SK-N-SH (cell line): ENCODE measurements at regions not wholly inside any gene's neighbourhood (a gene's known extent, or its start where the extent isn't known, plus 50 kb on each side); places are given as distances from the start of the nearest gene placed in this dataset.

Source experiments
- CHD2 ChIP-seq: fragments of 150-350 bp; IDR thresholded peaks from 2 replicates; pipeline ENCODE4 v1.6.1; 2018; ENCODE audit warnings: low read length; ENCODE audit not compliant: partially characterized antibody
- EP300 ChIP-seq, 2 experiments: IDR thresholded peaks; 2 replicates each; pipeline versions ENCODE4 v1.4.0 to v1.6.1; 2012; ENCODE audit warnings: borderline replicate concordance in 1 of 2, low read depth in 1 of 2, low read length in 1 of 2
- FOXJ3 ChIP-seq: sonication (generic); formaldehyde crosslinking; IDR thresholded peaks from 2 replicates; pipeline ENCODE4 v1.5.1; 2020; ENCODE audit warnings: mild to moderate bottlenecking, missing genetic modification reagents
- JUND ChIP-seq: IDR thresholded peaks from 2 replicates; pipeline ENCODE4 v1.4.0; 2012
- MAX ChIP-seq: IDR thresholded peaks from 2 replicates; pipeline ENCODE4 v1.4.0; 2012; ENCODE audit warnings: low read depth
- POLR2AphosphoS5 ChIP-seq: IDR thresholded peaks from 2 replicates; pipeline ENCODE4 v1.6.1; 2012; ENCODE audit warnings: low read depth, low read length
- RAD21 ChIP-seq: IDR thresholded peaks from 2 replicates; pipeline ENCODE4 v1.6.1; 2012; ENCODE audit warnings: mild to moderate bottlenecking, low read length
- RFX5 ChIP-seq: IDR thresholded peaks from 2 replicates; pipeline ENCODE4 v1.6.1; 2012; ENCODE audit warnings: mild to moderate bottlenecking, improper control_type of control experiment, low read length
- SIN3A ChIP-seq: IDR thresholded peaks from 2 replicates; pipeline ENCODE4 v1.6.1; 2012; ENCODE audit warnings: low read depth, mild to moderate bottlenecking, low read length, moderate library complexity, borderline replicate concordance
- TEAD4 ChIP-seq: IDR thresholded peaks from 2 replicates; pipeline ENCODE4 v1.4.0; 2012; ENCODE audit warnings: mild to moderate bottlenecking, borderline replicate concordance; ENCODE audit not compliant: insufficient read depth
- TF ChIP-seq, protein P1 (sequence below): fragments of 200-600 bp; sonication (generic); IDR thresholded peaks from 2 replicates; pipeline ENCODE4 v1.6.1; 2017; ENCODE audit warnings: antibody characterized with exemption, mild to moderate bottlenecking, moderate library complexity

DNA sequence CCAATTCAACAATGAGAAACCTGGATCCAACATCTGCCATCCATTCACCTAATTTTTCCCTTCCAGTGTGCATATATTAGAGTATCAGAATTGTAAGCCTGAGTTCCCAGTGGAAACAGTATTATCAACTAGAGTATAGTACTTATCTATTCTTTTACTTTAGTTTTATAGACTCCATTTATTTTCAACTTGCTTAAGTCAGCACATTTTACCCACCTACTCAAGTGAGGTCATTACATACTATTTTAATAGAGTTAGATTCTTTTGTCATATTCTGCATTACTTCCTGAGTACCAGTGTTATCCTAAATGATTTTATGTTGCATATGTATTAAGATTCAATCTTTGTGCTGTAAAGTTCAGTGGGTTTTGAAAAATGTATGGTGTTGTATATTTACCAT is 1393.3 kb downstream of the MAT2B start:
- no peak for TF ChIP-seq MAX
- TF ChIP-seq RAD21, result no peak
- no peak for TF ChIP-seq POLR2AphosphoS5
- TF ChIP-seq, protein P1, sequence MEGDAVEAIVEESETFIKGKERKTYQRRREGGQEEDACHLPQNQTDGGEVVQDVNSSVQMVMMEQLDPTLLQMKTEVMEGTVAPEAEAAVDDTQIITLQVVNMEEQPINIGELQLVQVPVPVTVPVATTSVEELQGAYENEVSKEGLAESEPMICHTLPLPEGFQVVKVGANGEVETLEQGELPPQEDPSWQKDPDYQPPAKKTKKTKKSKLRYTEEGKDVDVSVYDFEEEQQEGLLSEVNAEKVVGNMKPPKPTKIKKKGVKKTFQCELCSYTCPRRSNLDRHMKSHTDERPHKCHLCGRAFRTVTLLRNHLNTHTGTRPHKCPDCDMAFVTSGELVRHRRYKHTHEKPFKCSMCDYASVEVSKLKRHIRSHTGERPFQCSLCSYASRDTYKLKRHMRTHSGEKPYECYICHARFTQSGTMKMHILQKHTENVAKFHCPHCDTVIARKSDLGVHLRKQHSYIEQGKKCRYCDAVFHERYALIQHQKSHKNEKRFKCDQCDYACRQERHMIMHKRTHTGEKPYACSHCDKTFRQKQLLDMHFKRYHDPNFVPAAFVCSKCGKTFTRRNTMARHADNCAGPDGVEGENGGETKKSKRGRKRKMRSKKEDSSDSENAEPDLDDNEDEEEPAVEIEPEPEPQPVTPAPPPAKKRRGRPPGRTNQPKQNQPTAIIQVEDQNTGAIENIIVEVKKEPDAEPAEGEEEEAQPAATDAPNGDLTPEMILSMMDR, result no peak
- no peak for TF ChIP-seq EP300 (IDR thresholded peaks at IDR 0.05; ENCODE audit: borderline replicate concordance in 1 of 2, low read depth in 1 of 2, low read length in 1 of 2)
- TF ChIP-seq FOXJ3 (CRISPR knock-in tag), result no peak
- no peak for TF ChIP-seq JUND
- TF ChIP-seq RFX5, result no peak
- no peak for TF ChIP-seq CHD2
- no peak for TF ChIP-seq TEAD4
- TF ChIP-seq SIN3A, result no peak
